Activated CD8-positive, alpha-beta memory T cell treated with anti-CD3 and anti-CD28 coated beads, Interleukin-2, amount 50 U/mL, for 1 hour (primary cell): ENCODE measurements at regions not wholly inside any gene's neighbourhood (a gene's known extent, or its start where the extent isn't known, plus 50 kb on each side); places are given as distances from the start of the nearest gene placed in this dataset.

Experiments
- DNase-seq: peaks from one replicate; pipeline ENCODE4 v3.0.0-alpha.2; 2020; ENCODE audit errors: extremely low read depth

GRCh38 chr11:134558258-134558835 lies 146.3 kb upstream of the B3GAT1 start:
- DNase-seq, result no peak

DNA sequence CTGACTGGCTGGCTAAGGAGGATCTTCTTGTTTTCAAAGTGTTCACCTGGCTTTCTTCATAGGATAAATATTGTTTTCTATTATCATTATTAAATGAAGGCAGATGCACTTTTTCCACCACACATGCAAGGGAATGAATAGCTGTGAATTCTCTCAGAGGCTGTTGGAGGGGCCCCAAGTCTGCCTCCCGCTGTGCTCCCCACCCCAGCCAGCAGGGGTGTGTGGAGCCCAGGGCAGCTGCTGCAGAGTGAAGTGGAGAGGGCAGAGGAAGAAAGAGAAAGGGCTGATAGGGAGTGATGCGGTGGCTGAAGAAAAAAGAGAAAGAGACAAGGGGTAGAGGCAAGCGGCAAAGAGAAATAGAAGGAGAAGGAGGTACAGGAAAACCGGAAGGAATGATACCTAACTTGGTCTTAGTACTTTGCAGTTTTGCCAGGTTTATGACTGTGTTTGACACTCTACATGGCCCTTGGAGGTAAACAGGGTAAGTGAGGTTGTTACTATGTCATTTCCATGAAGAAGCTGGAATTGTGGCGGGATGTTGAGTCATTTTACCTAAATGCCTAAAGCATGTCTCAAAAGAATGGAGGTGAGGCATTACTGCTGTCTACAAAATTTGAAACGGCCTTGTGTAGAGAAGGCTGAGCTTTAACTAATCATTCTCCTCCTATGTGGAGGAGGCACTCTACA lies 145.7 kb upstream of the B3GAT1 start:
- DNase-seq, result no peak

DNA sequence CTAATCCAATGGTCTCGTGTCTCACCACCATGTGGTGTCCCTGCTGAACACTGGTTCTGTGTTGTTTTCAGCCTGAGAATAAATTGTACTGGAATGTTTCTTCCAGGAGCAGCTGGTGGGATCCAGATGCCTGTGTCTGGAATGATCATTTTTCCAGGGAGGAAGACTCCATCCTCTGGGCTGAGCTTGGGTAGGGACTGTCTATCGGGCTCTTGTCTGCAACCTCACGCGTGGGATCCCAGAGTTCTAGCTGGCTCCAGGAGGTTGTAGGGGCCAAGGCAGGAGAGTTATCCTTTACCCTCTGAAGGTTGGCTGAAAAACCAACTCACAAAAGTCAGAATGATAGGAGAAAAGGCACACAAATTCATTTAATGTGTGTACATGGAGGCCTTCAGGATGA lies 144.1 kb upstream of the B3GAT1 start:
- DNase-seq, result no peak

DNA sequence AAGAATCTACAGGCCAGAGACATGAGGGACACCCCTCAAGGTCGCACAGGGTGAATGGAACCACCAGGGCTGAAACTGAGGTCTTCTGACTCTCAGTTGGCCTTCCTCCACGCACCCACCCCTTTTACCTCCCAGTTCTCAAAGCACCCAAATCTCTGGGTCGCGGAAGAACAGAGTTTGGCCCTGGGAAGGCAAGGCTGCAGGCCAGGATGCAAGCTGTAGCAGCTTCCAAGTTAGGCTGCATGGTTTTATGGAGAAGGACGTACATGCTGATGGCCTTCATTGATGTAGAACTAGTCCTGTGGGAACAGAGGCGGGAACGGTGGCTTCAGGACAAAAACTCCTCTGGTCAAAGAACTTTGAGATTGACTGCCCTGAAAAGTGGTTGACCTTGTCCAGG lies 143.5 kb upstream of the B3GAT1 start:
- no peak for DNase-seq

DNA sequence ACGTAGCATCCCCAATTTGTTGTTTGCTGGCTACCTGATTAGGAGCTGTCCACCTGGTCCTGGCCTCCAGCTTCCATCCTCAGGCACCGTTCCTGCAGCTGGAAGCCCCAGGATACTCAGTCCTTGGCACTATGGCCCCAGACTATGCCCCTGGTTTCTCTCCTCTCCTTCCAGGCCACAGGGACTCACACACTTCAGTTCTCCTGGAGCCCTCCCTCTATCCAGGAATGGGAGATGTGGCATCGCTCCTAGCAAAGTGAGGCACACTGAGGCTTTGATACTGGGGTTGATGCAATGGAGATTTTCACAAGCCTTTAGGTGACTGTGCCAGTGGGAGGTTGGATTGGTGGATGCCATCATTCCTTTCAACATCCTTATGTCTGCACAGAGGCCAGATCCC lies 142.8 kb upstream of the B3GAT1 start:
- no peak for DNase-seq

- no peak for DNase-seq
Observed at GRCh38 chr11:134554106-134554505, 142.1 kb upstream of the B3GAT1 start.

GRCh38 chr11:134552749-134553148 lies 140.7 kb upstream of the B3GAT1 start:
- no peak for DNase-seq

GRCh38 chr11:134545521-134545920 lies 133.5 kb upstream of the B3GAT1 start:
- DNase-seq, result no peak

DNA sequence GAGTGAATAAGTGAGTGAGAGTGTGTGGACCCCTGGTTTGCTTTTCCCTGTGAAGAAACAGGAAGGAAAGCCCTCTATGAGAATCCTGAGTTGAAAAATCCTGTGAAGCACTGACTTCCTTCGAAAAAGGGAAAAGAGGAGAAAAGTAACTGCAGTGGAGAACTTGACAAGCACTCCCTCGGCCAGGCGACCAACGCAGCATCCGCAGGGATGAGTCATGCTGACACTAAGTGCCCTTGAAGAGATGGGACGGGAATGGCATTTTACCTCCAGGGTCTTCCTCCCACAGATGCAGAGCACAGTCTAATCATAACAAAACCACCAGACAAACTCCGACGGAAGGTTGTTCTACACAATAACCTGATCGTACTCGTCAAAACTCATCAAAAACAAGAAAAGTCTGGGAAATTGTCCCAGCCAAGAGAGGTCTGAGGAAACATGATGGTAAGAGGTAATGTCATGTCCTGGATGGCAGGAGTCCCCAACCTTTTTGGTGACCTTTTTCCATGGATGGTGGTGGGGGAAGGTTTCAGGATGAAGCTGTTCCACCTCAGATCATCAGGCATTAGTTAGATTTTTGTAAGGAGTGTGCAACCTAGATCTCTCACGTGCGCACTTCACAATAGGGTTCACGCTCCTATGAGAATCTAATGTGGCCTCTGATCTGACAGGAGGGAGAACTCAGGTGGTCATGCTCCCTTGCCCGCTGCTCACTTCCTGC lies 132.2 kb upstream of the B3GAT1 start:
- no peak for DNase-seq

DNA sequence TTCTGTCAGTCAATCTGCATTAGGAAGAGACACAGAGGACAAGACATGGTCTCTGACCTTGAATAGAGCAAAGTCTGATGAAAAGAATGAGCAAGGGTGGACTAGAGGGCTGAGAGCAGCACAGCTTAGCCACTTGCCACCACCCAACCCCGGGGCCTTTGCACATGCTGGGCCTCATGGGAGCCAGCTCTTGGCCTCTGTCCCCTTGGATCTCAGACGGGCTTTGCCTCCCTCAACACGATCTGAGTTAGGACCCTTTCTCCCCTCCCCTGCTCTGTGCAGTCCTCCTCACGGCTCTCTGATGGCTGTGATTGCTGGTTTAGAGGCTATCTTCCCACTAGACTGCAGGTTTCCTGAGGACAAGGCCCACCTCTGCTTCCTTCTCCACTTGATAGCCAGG lies 131.6 kb upstream of the B3GAT1 start:
- DNase-seq, result no peak

DNA sequence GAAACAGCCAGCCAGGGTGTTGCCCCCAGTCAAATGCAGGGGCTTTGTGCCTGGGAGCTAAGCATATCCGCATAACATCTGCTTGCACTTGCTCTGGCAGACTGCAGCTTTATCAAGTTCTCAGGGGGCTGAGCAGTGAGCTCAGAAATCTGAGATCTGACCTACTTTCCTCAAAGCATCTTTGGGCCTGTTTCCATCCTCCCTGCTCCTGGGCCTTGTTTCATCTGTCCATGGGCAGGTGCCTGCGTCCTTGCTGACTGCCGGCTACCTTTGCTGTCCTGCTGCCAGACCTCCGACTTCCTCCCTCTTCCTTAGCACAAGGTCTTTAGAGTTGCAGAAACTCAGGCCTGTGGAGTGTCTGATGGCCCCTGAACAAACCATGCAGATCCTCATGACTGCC lies 131.2 kb upstream of the B3GAT1 start:
- DNase-seq, result no peak

GRCh38 chr11:134542401-134543165 lies 130.5 kb upstream of the B3GAT1 start:
- DNase-seq, result no peak

GRCh38 chr11:134541951-134542350 lies 129.9 kb upstream of the B3GAT1 start:
- no peak for DNase-seq

DNA sequence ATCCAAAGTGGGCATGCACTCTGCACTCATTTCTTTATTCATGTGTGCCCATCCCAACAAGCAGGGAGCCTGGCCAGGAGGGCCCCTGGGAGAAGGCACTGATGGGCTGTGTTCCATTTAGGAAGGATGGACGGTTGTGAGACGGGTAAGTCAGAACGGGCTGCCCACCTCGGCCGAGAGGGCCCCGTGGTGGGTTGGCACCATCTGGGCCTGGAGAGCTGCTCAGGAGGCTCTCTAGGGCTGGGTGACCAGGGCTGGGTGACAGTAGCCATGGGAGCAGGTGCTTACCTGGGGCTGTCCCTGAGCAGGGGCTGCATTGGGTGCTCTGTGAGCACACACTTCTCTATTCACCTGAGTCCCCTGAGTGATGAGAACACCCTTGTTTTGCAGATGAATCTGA lies 129.3 kb upstream of the B3GAT1 start:
- no peak for DNase-seq

- no peak for DNase-seq
Observed at GRCh38 chr11:134539285-134539684, 127.2 kb upstream of the B3GAT1 start.

DNA sequence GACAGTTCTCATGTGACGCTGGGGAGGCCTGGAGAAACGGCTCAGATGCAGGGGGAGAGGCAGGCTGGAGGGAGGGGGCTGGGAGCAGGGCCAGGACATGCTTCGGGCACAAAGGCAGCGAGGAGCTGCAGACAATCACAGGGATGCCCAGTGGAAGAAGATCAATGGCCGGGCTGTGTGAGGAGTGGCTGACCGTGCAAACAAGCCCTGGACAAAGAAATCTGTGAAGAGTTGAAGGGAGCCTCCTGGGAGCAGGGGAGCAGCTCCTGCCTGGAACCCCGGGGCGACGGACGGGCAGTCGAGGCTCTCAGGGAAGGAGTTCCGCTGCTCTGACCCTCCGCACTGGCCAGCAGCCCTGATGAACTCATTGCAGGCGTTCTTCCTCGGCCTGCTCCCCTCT lies 126.7 kb upstream of the B3GAT1 start:
- no peak for DNase-seq

GRCh38 chr11:134537941-134538340 lies 125.9 kb upstream of the B3GAT1 start:
- DNase-seq, result no peak

DNA sequence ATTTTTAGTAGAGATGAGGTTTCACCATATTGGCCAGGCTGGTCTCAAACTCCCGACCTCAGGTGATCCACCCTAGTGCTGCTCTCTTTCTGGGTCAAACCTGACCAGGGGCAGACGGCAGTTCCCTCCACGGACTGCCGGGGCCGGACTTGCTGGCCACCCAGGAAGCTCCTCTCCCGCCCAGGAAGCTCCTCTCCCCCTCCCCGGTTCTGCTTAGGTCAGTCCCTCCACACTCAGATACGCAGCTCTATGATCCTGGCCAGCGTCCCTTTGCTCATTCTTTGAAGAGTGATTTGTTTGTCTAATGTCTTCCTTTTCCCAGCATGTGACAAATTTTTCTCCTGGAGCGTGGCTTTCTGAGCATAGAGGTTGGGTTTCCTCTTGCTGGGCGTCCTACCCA lies 125.3 kb upstream of the B3GAT1 start:
- no peak for DNase-seq

DNA sequence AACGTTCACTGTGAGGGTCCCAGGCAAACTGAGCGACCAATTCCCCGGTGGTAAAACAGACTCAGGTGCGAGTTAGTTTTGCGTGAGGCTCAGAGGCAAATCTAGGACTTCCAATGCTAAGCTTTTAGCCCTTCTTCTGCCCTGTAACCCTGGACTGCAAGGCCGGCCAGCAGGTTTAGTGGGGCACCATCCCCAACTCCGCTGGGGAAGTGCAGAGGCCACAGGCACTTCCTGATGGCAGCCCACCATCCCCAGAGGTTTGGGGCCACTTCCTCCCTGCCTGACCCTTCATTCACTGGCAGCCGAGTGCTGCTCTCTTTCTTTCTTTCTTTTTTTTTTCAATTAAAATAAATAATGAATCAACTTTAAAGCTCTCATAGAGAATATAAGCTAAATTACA lies 124.6 kb upstream of the B3GAT1 start:
- no peak for DNase-seq

DNA sequence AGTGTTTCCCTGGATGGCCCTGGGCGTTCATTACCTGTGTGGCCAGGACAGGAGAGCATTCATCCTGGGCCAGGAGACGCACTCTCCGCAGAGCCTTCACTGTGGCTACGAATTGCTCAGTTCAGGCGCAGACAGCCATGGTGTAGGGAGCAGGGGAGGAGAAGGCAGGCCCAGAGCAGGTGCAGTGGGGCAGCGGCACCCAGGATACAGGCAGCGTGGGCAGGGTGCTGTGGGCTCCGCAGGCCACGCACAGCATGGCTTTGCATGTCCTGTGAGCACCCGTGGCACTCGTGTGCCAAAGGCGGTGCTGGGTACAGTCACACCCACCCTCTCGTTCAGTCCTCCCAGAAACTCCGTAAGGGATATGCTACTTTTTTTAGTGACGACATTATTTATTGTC lies 124.2 kb upstream of the B3GAT1 start:
- no peak for DNase-seq

DNA sequence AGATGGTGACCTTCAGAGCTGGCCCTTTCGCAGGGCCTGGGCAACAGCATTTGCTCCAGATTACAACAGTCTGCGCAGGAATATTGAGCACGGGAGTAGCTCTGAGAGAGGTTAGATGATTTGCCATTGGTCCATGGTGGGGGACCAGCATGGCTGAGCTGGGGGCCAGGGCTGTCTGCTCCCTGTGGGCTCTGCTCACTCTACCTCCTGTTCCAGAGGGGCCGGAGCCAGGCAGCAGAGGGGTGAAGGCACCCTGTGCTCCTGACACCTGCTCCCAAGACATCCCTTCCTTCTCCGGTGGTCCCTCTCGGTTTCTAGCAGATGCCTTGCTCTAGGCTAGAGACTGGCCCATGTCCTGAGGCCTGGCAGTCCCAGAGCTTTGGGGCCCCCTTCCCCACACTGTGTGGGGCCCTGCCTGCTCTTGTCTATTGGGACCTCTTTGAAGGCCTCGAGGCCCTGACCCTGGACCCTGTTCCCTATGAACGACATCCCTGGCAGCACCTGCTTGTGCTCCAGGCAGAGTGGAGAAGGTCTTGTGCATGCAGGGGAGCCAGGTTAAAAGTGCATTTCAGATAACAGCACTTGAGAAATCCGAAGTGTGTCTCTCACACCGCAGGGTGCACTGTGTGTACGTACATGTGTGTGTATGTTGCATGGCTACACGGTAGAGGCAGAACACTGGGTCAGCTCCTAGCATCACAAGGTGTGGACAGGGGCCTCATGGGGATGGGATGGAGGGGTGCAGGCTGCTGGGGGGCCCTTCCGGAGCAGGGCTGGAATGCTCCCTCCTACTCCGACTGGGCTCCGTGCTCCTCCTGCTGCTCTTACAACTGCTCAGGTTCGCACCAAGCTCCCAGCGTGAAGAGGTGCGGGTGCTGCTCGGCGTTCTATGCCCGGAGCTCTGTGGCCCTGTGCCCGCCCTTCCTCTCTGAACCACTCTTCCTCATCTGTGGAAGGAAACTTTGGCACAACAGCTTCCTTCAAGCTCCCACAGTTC lies 123.3 kb upstream of the B3GAT1 start:
- DNase-seq, result no peak
